ENCODE measurements at regions not wholly inside any gene's neighbourhood (a gene's known extent, or its start where the extent isn't known, plus 50 kb on each side); places are given as distances from the start of the nearest gene placed in this dataset.

DNA sequence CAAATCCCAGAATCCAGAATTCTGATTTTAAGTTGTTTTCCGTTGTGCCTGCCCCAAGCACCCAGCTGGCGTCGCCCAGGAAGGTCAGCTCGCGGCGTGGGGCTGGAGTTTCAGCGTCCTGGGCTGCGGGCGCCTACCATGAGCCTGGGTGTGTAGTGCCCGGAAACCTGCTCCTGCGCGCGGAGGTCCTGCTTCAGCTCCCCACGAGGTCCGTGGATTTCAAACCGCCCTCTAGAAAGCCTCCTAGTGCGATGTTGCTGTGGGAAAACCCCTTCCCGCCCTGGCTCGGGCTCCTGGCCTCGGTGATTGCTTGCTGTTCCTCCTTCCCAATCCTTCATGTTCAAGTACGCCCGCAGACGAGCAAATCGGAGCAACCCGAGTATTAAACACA lies 51.3 kb upstream of the NRN1 start:
- H3K36me3 ChIP-seq, result no peaks in the 10 kb centered on the region
- DNase-seq, result no peak
- no peaks in the 10 kb centered on the region for H3K27me3 ChIP-seq
- TF ChIP-seq CTCF (IDR thresholded peaks at IDR 0.05) (no peak), POLR2A (IDR thresholded peaks at IDR 0.05) (no peak)
- no peak overlapping the region for H3K27ac ChIP-seq
- H3K4me1 ChIP-seq, result no peaks in the 10 kb centered on the region
- H3K4me3 ChIP-seq, result no peak overlapping the region
- H3K9me3 ChIP-seq, result no peaks in the 10 kb centered on the region

- no peak for DNase-seq
- H3K27ac ChIP-seq, result no peak overlapping the region
- H3K27me3 ChIP-seq, result no peaks in the 10 kb centered on the region
- H3K4me1 ChIP-seq, result no peaks in the 10 kb centered on the region
- no peak for TF ChIP-seq POLR2A (IDR thresholded peaks at IDR 0.05)
- TF ChIP-seq CTCF (IDR thresholded peaks at IDR 0.05), result peak in 4 of 6 experiments; percentile 13 to 70 (median 61)
- H3K4me3 ChIP-seq, result no peak overlapping the region
- no peaks in the 10 kb centered on the region for H3K36me3 ChIP-seq
- H3K9me3 ChIP-seq, result no peaks in the 10 kb centered on the region
Measured at GRCh38 chr6:6057442-6058053, 50.8 kb upstream of the NRN1 start.

All from Peyer's patch (tissue), 4 donors.